K562 (cell line): ENCODE measurements at regions not wholly inside any gene's neighbourhood (a gene's known extent, or its start where the extent isn't known, plus 50 kb on each side); places are given as distances from the start of the nearest gene placed in this dataset.

Experiments used
- ATAC-seq: fragments of 200-7000 bp; cut with Tn5 transposase; 3 replicates; pipeline ENCODE4 v1.9.1; 2020; ENCODE audit warnings: moderate library complexity
- BruUV-seq: library from RNA; stranded (reverse); fragments of 400-500 nt; replicated peaks from 2 replicates; lab custom pipeline; 2021; lab: Mats Ljungman, UMichigan
- CTCF ChIA-PET: fragments of 300-600 bp; formaldehyde crosslinking; extraction: SDS; loops from one replicate; lab custom pipeline; 2021; ENCODE audit warnings: low intra/inter-chr PET ratio; lab: Yijun Ruan, JAX
- POLR2A ChIA-PET: fragments of 300-600, 350-650 bp; sonication (Branson Sonifier 250); formaldehyde crosslinking; extraction: SDS; loops from one replicate; lab custom pipeline; 2021; ENCODE audit warnings: antibody characterized with exemption, inconsistent platforms; lab: Yijun Ruan, JAX
- DNase-seq, 4 experiments: peaks; one replicate each; pipeline versions ENCODE4 v3.0.0 to v3.0.0-alpha.2; 2011 to 2018; ENCODE audit warnings: low spot score in 3 of 4, mixed read lengths in 3 of 4; ENCODE audit errors: extremely low read depth in 1 of 4
- FAIRE-seq: peaks from 2 replicates; lab custom pipeline; 2011; peaks lifted over from hg19 to GRCh38; lab: Jason Lieb, UNC
- H2AFZ ChIP-seq: 2 replicates; pipeline ENCODE4 v1.6.0; 2011; ENCODE audit warnings: low read depth, low read length, control low read depth, inconsistent platforms
- H3K27ac ChIP-seq: fragments of 200-600 bp; 3 replicates; pipeline ENCODE4 v1.8.0; 2011; ENCODE audit warnings: low read depth, mild to moderate bottlenecking, control low read depth, inconsistent platforms, low read length, moderate library complexity, mixed read lengths; ENCODE audit errors: extremely low read depth
- H3K27me3 ChIP-seq, 2 experiments: fragments of 300-600 bp in 1 of 2; 2 replicates in 1 of 2; 3 replicates in 1 of 2; pipeline versions ENCODE4 v1.6.0 to v1.8.0; 2011; ENCODE audit warnings: inconsistent platforms in 2 of 2, low read length in 2 of 2, mild to moderate bottlenecking in 1 of 2, mixed read lengths in 1 of 2, moderate library complexity in 1 of 2; ENCODE audit not compliant: control insufficient read depth in 2 of 2, insufficient read depth in 2 of 2
- H3K36me3 ChIP-seq: fragments of 300-600 bp; 3 replicates; pipeline ENCODE4 v1.8.0; 2011; ENCODE audit warnings: mild to moderate bottlenecking, low read length, inconsistent platforms; ENCODE audit not compliant: control insufficient read depth, insufficient read depth
- H3K4me1 ChIP-seq, 2 experiments: fragments of 200-600 bp in 1 of 2; replicated peaks in 1 of 2; 2 replicates in 1 of 2; 3 replicates in 1 of 2; pipeline versions ENCODE4 v1.5.1 to v1.8.0; 2011; ENCODE audit warnings: inconsistent platforms in 2 of 2, low read length in 2 of 2, mild to moderate bottlenecking in 1 of 2, mixed read lengths in 1 of 2, moderate library complexity in 1 of 2; ENCODE audit not compliant: control insufficient read depth in 2 of 2, insufficient read depth in 2 of 2
- H3K4me2 ChIP-seq: 2 replicates; pipeline ENCODE4 v1.6.1; 2011; ENCODE audit warnings: low read length, control low read depth, inconsistent platforms, mixed read lengths; ENCODE audit not compliant: insufficient read depth
- H3K4me3 ChIP-seq: fragments of 200-600 bp; sonication (generic), shearing (Covaris generic); 2 replicates; pipeline ENCODE4 v1.5.1; 2016; ENCODE audit warnings: control low read depth, inconsistent platforms
- H3K79me2 ChIP-seq: fragments of 200-600 bp; 3 replicates; pipeline ENCODE4 v1.8.0; 2011; ENCODE audit warnings: low read length, inconsistent platforms; ENCODE audit not compliant: control insufficient read depth, insufficient read depth
- H3K9ac ChIP-seq, 2 experiments: 2 replicates each; pipeline versions ENCODE4 v1.6.0 to v1.6.1; 2011; ENCODE audit warnings: low read depth in 2 of 2, low read length in 2 of 2, control low read depth in 1 of 2, inconsistent platforms in 1 of 2, mild to moderate bottlenecking in 1 of 2, mixed read lengths in 1 of 2; ENCODE audit not compliant: insufficient read depth in 1 of 2
- H3K9me1 ChIP-seq: one replicate; pipeline ENCODE4 v1.6.0; 2011; ENCODE audit warnings: inconsistent platforms, mild to moderate bottlenecking, low read length, moderate library complexity; ENCODE audit not compliant: control insufficient read depth, insufficient read depth
- H3K9me3 ChIP-seq: replicated peaks from 2 replicates; pipeline ENCODE4 v1.5.1; 2011; ENCODE audit warnings: low read depth, low read length, inconsistent platforms; ENCODE audit not compliant: control insufficient read depth, insufficient read depth
- H4K20me1 ChIP-seq: replicated peaks from 2 replicates; pipeline ENCODE4 v1.6.1; 2011; ENCODE audit warnings: low read length, inconsistent platforms, mixed read lengths; ENCODE audit not compliant: control insufficient read depth, insufficient read depth
- ADNP ChIP-seq: fragments of 200-800 bp; sonication (Bioruptor generic); IDR thresholded peaks from 2 replicates; pipeline ENCODE4 v1.6.1; 2016; ENCODE audit warnings: missing genetic modification characterization, missing compliant biosample characterization
- BHLHE40 ChIP-seq: IDR thresholded peaks from 2 replicates; pipeline ENCODE4 v1.6.1; 2011; ENCODE audit warnings: low read length, improper control_type of control experiment
- CHAMP1 ChIP-seq: fragments of 450-650 bp; IDR thresholded peaks from 2 replicates; pipeline ENCODE4 v1.6.1; 2016; ENCODE audit warnings: mild to moderate bottlenecking
- FOSL1 ChIP-seq: fragments of 200-800 bp; sonication (Bioruptor generic); conservative IDR thresholded peaks from 2 replicates; pipeline ENCODE4 v1.6.1; 2016; ENCODE audit warnings: missing genetic modification characterization, missing compliant biosample characterization
- GMEB1 ChIP-seq: fragments of 250-450 bp; sonication (Bioruptor Pico); IDR thresholded peaks from 2 replicates; pipeline ENCODE4 v1.4.0; 2020; ENCODE audit warnings: mild to moderate bottlenecking
- HSF4 ChIP-seq: fragments of 250-450 bp; sonication (Bioruptor Pico); IDR thresholded peaks from 2 replicates; pipeline ENCODE4 v2.1.2; 2022; ENCODE audit warnings: mild to moderate bottlenecking, moderate library complexity, borderline replicate concordance
- ZBTB34 ChIP-seq: fragments of 250-450 bp; sonication (Bioruptor Pico); IDR thresholded peaks from 2 replicates; pipeline ENCODE4 v1.8.0; 2021; ENCODE audit warnings: mild to moderate bottlenecking, moderate library complexity
- ZNF655 ChIP-seq: fragments of 250-450 bp; sonication (Bioruptor Pico); IDR thresholded peaks from 2 replicates; pipeline ENCODE4 v1.5.0; 2021
- WGBS: fragments of 100-300 bp; shearing (Covaris generic); methylation state at CpG from one replicate; pipeline ENCODE4 v1.1.6; 2016; ENCODE audit warnings: low coverage, mixed read lengths; ENCODE audit not compliant: insufficient coverage; ENCODE audit errors: missing lambda C conversion rate; 5-methylcytosine and 5-hydroxymethylcytosine counted together
- in situ Hi-C: fragments of 300-500 bp; cut with MboI; formaldehyde crosslinking; loops from 4 replicates; pipeline ENCODE4 v1.15.0; 2018; ENCODE audit warnings: inconsistent platforms, mixed read lengths
- intact Hi-C: fragments of 100-400 bp; cut with micrococcal nuclease; formaldehyde crosslinking; loops from 2 replicates; pipeline ENCODE4 v1.14.2; 2022

GRCh38 chr2:145047554-145047953 lies 527.6 kb upstream of the ZEB2 start:
- H3K4me1 ChIP-seq, result no peaks in the 10 kb centered on the region
- H4K20me1 ChIP-seq, result no peaks in the 10 kb centered on the region
- H3K36me3 ChIP-seq, result no peaks in the 10 kb centered on the region
- intact Hi-C loops (loop anchor here (10.0 kb wide), 1 partner anchor 523 kb away; the partner anchor contains the start of gene ZEB2), in situ Hi-C loops (no loop called here)
- H3K27ac ChIP-seq, result no peak overlapping the region
- CTCF ChIA-PET, result no interaction called here
- H2AFZ ChIP-seq, result no peak overlapping the region
- H3K4me3 ChIP-seq, result no peak overlapping the region
- H3K79me2 ChIP-seq, result no peaks in the 10 kb centered on the region
- no peak overlapping the region for H3K4me2 ChIP-seq
- no peak for ATAC-seq
- no peak for FAIRE-seq
- WGBS, result 10% methylated on average over 1 of the region's 1 CpG
- TF ChIP-seq ZBTB34 (no peak), FOSL1 (tag) (no peak), HSF4 (CRISPR knock-in tag) (no peak), BHLHE40 (no peak), CHAMP1 (no peak), ADNP (tag) (no peak), GMEB1 (CRISPR knock-in tag) (no peak), ZNF655 (CRISPR knock-in tag) (no peak)
- POLR2A ChIA-PET, result no interaction called here
- no peaks in the 10 kb centered on the region for H3K9me3 ChIP-seq
- no peak for DNase-seq
- H3K27me3 ChIP-seq, result no peaks in the 10 kb centered on the region
- no peak overlapping the region for H3K9ac ChIP-seq
- no TSS peak for BruUV-seq
- H3K9me1 ChIP-seq, result no peaks in the 10 kb centered on the region
